IPS DF 4.7 (cell line): ENCODE measurements at regions not wholly inside any gene's neighbourhood (a gene's known extent, or its start where the extent isn't known, plus 50 kb on each side); places are given as distances from the start of the nearest gene placed in this dataset.
"Not testable (repeated sequence)": the region's sequence is repeated elsewhere in the genome, so short reads cannot be mapped to it uniquely, and the experiment has no call there.

Experiments used
- DNase-seq: peaks from one replicate; pipeline ENCODE4 v3.0.0-alpha.2; 2013; ENCODE audit warnings: low spot score; ENCODE audit errors: extremely low read depth

DNA sequence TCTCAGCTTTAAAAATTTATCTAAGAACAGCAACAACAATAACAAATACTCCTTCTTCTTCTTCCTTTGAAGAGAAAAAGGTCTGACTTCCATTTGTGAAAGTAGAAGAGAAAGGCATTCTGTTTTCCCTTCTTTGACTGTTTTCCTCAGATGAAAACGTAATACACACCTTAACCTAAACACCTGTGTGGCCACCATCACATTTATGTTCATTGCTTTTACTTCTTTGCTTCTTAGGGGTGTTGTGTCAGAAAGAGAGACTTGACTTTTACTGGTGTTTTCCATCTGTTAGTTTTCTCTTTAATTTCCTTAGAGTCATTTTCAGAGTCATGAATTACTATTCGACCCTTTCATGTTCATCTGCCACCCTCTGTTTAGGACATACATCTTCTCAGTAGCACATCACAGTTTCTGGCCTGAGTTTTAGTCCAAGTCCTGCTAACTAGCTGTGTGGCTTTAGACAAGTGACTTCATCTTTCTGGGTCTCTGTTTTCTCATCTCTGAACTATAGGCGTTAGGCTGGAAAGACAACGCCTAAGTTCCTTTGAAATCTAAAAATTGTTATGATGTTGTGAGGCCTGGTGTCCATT lies 283.8 kb downstream of the GATA3 start:
- DNase-seq: no peak

DNA sequence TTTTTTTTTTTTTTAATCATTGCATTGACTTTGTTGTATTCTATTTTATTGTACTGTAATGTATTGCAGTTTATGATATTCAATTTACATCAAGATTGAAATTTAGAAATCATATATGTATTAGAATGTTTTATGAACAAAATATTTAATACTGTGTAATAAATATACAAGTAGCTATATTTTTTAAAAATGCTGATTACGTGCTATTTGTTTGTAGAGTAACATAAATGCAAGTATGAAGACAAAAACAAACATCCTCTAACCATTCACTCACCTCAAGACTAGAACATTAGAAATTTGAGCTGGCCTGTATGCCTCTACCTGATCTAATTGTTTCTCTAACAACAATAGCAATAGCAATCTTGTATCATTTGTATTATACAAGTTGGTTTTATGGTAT lies 290.3 kb downstream of the GATA3 start:
- DNase-seq: no peak

DNA sequence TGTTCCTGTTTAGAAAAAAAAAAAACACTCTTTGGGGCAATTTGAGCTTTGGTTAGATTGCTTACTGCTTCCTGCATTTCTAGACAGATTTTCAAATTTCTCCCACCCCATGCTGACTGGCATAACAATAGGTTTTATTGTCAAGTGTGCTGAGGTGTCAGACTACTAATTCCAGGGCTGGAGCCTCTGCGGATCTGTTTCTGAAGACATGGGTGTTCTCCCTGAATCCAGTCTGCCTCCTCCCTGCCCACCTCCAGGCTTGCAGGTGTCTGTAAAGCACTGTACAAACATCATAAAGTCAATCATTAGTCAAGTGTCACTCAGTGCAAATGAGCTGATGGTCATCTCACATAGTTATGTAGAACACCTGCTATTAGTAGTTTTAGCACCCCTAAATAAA lies 292.4 kb downstream of the GATA3 start:
- DNase-seq: no peak

DNA sequence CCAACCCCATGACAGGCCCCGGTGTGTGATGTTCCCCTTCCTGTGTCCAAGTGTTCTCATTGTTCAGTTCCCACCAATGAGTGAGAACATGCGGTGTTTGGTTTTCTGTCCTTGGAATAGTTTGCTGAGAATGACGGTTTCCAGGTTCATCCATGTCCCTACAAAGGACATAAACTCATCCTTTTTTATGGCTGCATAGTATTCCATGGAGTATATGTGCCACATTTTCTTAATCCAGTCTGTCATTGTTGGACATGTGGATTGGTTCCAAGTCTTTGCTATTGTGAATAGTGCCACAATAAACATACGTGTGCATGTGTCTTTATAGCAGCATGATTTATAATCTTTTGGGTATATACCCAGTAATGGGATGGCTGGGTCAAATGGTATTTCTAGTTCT lies 293.1 kb downstream of the GATA3 start:
- not testable (repeated sequence) for DNase-seq

DNA sequence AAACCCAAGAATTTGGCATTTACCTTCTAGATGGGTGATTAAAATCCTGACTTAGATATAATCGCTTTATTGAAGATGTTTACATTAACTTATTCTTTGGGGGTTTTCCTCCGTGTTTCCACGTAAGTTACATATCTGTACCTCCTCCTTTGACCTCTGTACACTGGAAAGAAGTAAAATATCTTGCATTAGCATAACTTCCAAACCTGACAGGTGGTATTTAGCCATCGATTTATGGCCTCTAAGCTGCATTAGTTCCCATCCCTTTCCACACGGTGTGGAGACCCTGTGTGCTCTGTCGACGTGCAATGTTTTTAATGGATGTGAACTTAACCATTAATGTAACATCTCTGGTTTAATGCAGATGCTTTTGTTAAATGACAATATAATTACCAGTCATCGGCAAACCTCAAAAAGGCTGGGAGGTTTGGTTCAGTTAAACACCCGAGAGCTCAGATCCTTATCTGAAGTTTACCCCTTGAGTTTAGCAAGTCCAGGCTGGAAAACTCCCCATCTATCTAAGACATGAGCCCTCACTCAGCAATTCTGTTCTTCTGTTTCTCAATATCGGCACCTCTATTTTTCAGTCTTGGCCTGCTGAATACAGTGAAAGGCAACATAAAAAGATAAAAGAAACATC lies 295.2 kb downstream of the GATA3 start:
- no peak for DNase-seq

DNA sequence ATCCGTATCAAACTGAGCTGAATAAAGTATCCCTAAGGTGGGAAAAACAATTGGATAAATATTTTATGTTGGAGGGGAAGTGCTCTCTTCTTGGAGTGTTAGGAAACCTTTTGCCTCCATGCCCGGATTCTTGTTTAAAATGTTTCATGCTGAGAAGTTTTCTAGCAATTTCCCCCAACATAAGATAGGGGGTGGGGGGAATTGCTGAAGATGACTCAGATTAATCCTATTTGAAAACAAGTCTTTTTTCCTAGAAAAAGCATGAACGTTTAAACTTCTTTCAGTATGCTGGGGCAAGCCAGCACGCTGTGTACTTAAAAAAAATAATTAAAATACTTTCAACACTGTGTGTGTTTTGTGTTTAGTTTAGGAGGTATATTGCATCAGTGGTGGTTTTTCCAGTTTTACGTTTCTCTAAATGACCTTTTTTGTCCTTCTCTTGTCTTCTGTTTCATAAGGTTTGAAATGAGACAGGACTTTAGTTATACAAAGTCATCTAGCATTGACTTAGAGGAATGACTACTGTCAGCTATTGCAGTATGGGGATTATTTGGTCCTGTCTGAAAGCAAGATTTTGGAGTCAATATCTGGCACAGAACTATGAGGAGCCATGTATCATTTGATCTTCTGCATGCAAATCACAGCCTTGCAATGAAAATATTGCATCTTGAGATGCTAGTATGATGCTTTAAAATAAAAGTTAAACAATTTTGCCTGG lies 295.9 kb downstream of the GATA3 start:
- no peak for DNase-seq

DNA sequence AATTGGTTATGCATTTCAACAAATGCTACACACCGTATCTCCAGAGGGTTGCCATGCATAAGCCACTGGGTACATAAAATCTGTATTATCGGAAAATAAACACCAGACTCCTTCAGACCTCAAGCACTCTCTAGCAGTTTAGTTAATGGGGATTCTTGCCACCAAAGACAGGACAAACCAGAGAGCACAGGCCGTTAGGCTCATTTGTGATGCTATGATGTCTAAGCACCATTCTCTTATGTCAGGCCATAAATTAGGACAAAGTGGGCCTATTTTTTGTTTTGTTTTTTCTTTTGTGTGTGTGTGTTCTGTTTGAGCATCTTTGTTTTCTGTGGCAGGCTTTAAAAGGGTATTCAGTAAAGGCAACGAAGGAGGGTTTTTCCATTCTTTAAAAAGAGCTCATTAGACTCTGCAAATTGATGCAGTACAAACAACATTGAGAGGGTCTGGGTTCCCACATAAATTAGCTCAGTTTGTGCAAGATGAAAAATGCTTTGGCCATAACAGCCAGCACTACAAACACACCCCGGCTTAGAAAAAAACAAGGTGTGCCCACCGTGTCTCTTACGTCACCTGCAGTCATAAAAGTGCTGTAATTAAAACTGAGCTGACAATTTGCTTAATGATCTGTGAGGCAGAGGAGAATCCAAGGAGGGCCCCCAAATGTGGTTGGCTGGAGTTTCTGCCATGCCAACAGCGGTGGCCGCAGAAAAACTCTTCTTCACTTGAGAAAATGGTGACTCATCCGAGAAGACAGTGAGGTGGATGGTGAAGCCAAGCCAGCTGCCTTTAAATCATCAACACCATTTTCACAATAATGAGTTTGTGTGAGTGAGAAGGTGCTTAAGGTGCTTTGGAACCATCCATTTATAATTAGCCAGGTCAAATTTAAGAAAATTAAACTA lies 297.9 kb downstream of the GATA3 start:
- DNase-seq: no peak

DNA sequence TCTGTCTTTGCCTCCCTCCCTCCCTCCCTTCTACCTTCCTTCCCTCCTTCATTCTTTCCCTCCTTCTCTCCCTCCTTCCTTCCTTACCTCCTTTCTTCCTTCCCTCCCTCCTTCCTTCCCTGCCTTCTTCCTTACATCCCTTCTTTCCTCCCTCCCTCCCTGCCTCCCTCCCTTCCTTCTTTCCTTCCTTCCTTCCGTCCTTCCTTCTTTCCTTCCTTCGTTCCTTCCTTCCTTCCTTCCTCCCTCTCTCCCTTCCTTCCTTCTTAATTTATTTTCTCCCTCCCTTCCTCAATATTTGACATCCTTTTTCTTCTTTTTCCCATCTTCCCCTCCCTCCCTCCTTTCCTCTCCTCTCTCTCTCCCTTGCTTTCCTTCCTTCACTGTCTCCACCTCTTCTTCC lies 301.8 kb downstream of the GATA3 start:
- DNase-seq: no peak

DNA sequence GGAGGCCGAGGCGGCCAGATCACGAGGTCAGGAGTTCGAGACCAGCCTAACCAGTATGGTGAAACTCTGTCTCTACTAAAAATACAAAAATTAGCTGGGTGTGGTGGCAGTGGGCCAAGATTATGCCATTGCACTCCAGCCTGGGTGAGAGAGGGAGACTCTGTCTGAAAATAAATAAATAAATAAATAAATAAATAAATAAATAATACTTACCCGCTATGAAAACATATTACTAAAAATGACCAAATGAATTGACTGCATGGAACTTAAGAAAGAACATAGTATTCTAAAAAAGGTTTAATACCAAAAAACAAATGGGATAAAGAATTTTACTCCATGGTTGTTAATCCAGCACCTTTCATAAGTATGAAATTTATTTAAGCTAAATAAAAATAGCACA lies 305.0 kb downstream of the GATA3 start:
- DNase-seq: no peak

DNA sequence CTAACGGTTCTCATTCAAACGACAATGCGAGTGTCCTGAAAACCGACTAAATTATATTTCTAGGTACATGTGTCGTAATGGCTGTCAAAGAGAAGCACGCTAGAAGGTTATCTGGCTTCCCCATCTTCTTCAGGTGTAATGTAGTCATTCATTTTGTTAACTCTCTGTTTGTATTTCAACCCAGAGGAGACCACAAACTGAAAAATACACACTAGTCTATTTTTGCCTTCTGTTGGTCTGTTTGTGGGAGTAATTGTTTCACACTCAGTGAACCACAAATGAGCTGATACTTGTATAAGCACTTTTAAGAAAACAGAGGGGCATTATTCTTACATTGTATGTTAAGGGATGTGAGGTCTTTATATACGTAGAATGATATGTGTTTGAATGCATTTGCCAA lies 305.9 kb downstream of the GATA3 start:
- no peak for DNase-seq

DNA sequence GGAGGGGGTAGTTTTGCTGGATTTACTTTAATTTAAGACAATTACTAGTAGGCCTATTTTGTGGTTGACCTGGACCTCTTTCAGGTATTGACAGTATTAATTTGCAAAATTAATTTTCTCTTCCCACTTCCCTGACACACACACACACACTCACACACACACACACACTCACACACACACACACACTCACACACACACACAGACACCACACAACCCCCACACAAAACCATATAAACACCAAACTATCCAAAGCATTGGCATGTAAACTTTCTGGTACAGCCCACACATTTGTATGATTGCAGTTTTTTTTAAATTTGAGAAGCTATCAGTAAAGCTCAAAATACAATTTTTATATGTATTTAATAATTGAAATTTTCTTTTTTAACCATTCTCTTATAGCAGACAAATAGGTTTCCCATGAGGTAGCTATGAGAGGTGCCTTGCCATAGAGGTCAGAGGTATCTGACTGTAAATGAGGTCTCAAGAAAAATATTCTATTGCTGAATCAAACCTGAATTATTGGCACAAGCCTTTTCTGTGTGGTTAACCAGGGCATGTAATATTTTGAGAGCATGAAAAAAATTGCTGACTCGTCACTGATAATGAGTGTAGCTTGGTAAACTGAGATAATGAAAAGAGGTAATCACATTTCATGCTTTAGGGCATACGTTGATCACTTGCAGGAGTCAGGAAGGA lies 306.5 kb downstream of the GATA3 start:
- no peak for DNase-seq

DNA sequence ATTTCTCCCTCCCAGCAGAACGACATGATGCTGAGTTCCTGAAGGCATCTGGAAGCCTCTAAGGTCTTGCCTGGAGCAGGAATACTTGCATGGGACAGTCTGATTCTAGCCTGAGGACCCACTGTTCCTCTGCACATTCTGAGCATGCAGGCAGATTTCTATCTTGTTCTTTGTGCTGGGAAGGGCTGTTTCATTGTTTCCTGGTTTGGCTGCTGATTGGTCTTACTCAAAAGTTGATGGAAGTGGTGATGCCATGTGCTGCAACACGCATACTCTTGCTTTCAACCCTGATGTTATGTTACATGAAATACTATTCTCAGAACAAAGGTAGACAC lies 307.0 kb downstream of the GATA3 start:
- no peak for DNase-seq

DNA sequence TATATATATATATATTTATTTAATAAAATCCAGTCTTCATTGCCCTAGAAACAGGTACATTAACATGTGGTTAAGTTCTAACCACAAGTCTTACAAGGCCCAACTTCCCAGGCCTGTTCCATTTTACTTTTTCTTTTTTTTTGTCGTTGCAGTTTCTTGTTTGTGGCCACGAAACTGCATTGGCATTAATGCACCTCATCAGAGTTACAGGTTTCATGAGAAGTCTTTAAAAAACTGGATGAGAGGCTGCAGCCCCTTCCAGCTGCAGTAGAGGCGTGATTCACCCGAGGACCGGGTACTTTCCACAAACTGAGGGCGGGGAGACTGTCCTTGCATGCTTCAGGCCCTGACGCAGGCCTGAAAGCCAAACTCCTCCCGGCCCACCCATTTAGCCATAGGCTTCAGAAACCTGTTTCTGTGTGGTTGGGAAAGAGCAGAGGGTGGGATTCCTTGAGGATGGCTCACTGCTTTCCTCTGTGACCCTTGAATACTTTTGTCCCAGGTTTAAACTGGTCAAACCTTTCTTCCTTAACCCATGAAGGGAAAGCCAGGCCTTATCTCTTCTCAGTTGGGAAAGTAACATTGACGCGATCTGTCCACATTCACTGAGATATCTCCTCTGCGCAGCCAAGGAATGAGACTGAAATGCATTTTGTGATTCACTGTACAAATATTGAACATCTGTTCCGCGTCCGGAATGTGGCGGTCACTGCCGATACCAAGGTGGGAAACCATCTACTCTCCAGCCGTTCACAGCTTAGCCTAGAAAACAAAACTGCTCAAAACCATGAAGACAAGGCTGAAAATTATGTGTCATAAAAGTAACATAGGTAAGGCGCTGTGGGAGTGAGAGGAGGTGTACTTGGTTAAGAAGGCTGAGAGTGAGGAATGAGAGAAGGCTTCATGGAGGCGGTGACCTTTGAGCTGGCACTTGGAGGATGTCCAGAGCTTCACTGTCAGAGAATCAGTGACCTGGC lies 311.7 kb downstream of the GATA3 start:
- DNase-seq: no peak

DNA sequence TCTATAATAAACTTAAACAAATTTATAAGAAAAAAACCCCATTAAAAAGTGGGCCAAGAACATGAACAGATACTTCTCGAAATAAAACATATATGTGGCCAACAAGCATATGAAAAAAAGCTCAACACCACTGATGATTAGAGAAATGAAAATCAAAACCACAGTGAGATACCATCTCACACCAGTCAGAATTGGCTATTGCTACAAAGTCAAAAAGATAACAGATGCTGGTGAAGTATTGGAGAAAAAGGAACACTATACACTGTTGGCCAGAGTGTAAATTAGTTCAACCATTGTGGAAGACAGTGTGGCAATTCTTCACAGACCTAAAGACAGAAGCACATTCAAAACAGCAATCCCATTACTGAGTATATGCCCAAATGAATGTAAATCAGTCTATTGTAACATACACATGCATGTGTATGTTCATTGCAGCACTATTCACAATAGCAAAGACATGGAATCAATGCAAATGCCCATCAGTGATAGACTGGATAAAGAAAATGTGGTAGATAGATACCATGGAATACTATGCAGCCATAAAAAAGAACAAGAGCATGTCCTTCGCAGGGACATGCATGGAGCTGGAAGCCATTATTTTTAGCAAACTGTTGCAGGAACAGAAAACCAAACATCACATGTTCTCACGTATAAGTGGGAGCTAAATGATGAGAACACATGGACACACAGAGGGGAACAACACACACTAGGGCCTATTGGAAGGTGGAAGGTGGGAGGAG lies 313.4 kb downstream of the GATA3 start:
- DNase-seq: not testable (repeated sequence)

DNA sequence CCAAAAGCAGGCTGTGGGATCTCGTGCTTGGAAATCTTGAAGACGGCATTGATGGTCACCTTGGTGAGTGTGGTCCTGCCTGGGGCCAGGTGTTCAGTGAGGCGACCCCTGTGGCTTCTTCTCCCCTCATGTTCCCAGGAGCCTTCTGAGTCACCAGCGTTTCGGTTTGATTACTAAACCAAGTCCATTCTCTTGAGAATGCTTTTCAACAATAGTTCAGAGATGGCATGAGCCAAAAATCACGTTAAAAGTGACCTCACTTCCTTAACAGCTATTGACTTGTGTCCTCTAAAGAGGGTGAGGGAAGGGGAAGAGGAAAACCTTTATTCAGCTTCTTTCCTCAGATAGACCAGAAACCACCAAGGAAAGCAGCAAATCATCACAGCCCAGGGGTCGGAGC lies 315.2 kb downstream of the GATA3 start:
- DNase-seq: no peak

DNA sequence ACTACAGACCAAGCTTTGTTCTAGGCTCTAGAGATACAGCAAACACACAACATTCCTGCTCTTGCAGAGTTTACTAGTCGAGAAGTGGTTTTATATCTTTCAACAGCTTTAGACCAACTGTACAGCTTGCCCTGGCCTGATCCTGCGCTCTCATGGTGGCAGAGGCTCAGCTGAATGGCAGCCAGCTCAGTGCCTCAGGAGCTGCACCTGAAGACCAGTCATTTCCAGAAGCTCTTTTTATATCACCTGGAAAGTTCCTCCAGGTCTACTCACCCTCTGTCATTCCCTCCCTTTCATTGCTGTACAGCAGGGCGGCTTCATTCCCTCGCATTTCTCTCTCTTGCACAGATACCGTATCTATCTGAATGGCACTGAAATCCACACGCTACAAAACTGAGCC lies 319.8 kb downstream of the GATA3 start:
- DNase-seq: no peak

DNA sequence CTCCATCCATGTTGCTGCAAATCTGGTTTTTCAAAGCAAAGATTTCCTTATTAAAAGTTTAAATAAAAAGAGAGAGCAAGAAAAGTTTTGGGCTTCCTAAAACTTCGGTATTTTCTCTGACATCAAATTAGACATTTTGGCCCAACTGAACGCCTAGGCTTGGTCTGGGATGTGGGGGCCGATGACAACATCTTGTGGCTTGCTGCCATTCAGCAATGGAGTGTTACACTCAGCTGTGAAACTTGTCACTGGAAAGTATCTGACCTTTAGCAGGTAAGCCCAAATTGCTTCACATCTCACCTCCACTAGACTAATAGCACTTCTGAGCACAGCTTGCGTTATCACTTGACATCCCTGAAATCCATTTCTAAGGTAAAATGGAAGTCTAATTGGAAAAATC lies 320.6 kb downstream of the GATA3 start:
- no peak for DNase-seq

DNA sequence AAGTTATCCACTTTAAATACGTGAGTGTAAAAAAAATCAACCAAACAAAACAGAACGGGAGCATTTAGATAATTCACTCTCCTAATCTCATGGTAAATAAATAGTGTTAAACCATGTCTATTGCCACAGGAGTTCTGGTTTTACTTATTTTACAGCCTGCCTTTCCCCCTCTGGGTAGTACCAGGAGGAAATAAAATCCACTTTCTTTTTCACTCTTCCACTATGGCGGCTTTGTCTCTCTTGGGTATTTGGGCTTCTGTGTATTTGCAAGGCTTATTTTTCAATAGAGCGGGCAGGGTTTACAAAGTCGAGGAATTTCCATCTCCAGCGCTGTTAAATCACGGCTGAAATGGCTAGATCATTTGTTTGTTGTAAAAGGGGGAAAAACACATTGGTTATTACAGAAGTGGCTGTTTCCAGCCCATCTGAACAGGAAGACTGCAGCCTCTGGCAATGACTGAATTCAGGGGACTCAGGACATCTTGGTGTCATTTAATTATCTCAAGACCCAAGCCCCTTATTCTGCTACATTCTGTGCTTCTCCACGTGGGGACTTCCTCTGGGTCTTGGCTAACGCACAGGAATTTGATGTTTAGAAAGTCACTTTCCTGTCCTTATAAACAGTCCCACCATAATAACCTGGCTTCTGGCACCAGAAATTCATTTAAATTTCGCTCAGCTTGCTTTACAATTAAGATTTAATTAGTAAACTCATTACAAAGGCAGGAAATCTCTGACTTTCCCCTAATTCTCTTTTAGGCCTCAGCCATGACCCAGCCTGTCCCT lies 323.9 kb downstream of the GATA3 start:
- DNase-seq: no peak
